ENCODE measurements at regions not wholly inside any gene's neighbourhood (a gene's known extent, or its start where the extent isn't known, plus 50 kb on each side); places are given as distances from the start of the nearest gene placed in this dataset.

- no peak for TF ChIP-seq TEAD4 (IDR thresholded peaks at IDR 0.05; ENCODE audit: borderline replicate concordance, insufficient read depth)
- no peak for TF ChIP-seq MEF2A (IDR thresholded peaks at IDR 0.05; ENCODE audit: borderline replicate concordance, low read depth)
- no peak for TF ChIP-seq CTCF (IDR thresholded peaks at IDR 0.05)
- TF ChIP-seq, protein P1, sequence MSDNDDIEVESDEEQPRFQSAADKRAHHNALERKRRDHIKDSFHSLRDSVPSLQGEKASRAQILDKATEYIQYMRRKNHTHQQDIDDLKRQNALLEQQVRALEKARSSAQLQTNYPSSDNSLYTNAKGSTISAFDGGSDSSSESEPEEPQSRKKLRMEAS (IDR thresholded peaks at IDR 0.05; ENCODE audit: low read depth): no peak
- TF ChIP-seq, protein P2, sequence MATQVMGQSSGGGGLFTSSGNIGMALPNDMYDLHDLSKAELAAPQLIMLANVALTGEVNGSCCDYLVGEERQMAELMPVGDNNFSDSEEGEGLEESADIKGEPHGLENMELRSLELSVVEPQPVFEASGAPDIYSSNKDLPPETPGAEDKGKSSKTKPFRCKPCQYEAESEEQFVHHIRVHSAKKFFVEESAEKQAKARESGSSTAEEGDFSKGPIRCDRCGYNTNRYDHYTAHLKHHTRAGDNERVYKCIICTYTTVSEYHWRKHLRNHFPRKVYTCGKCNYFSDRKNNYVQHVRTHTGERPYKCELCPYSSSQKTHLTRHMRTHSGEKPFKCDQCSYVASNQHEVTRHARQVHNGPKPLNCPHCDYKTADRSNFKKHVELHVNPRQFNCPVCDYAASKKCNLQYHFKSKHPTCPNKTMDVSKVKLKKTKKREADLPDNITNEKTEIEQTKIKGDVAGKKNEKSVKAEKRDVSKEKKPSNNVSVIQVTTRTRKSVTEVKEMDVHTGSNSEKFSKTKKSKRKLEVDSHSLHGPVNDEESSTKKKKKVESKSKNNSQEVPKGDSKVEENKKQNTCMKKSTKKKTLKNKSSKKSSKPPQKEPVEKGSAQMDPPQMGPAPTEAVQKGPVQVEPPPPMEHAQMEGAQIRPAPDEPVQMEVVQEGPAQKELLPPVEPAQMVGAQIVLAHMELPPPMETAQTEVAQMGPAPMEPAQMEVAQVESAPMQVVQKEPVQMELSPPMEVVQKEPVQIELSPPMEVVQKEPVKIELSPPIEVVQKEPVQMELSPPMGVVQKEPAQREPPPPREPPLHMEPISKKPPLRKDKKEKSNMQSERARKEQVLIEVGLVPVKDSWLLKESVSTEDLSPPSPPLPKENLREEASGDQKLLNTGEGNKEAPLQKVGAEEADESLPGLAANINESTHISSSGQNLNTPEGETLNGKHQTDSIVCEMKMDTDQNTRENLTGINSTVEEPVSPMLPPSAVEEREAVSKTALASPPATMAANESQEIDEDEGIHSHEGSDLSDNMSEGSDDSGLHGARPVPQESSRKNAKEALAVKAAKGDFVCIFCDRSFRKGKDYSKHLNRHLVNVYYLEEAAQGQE (IDR thresholded peaks at IDR 0.05; ENCODE audit: low read depth, low read length): no peak
- TF ChIP-seq, protein P3, sequence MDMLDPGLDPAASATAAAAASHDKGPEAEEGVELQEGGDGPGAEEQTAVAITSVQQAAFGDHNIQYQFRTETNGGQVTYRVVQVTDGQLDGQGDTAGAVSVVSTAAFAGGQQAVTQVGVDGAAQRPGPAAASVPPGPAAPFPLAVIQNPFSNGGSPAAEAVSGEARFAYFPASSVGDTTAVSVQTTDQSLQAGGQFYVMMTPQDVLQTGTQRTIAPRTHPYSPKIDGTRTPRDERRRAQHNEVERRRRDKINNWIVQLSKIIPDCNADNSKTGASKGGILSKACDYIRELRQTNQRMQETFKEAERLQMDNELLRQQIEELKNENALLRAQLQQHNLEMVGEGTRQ (IDR thresholded peaks at IDR 0.05; ENCODE audit: borderline replicate concordance, low read depth, low read length): no peak
- TF ChIP-seq EZH2phosphoT487 (IDR thresholded peaks at IDR 0.05; ENCODE audit: borderline replicate concordance, low read depth): no peak
- no peak for TF ChIP-seq RXRA (IDR thresholded peaks at IDR 0.05; ENCODE audit: borderline replicate concordance, low read depth)
- TF ChIP-seq RFX5 (IDR thresholded peaks at IDR 0.05; ENCODE audit: low read length): no peak
- TF ChIP-seq FOXM1 (IDR thresholded peaks at IDR 0.05; ENCODE audit: low read depth): no peak
- no peak for TF ChIP-seq MXI1 (IDR thresholded peaks at IDR 0.05; ENCODE audit: low read depth, low read length)
- no peak for TF ChIP-seq FOXJ3 (CRISPR knock-in tag; IDR thresholded peaks at IDR 0.05)
- no peak for TF ChIP-seq RAD21 (IDR thresholded peaks at IDR 0.05; ENCODE audit: low read length)
These were observed 185.3 kb downstream of the FAT3 start for GRCh38 chr11:92409956-92410355.

Data from SK-N-SH (cell line).